ENCODE measurements at regions not wholly inside any gene's neighbourhood (a gene's known extent, or its start where the extent isn't known, plus 50 kb on each side); places are given as distances from the start of the nearest gene placed in this dataset.
"Not testable (repeated sequence)": the region's sequence is repeated elsewhere in the genome, so short reads cannot be mapped to it uniquely, and the experiment has no call there.

DNA sequence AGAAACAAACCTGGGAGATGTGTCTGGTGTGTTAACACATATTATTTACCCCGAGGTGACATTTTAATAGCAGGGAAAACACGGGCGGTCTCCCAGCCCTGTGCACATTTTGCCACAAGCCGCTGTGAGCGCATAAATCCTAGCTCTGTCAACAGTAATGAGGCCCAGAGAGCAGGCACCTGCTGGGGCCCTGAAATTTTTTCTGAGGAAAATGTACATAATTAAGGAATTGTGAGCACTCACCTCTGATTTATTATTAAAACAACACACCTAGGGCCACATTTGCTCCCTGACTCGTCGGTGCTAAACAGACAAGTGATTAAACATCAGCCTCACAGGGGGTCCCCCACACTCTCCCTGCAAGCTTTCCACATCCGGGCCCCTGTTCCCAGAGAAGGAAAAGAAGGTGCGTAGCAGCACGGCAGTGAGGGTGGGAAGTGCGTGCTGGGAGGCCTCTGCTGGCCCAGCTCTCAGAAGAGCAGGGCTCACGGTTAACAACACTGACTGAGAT, 616.3 kb downstream of the UQCRFS1 start:
- TF ChIP-seq POLR2A (IDR thresholded peaks at IDR 0.05) = no peak
- no peak for TF ChIP-seq CTCF (IDR thresholded peaks at IDR 0.05)
- no peak for DNase-seq
- intact Hi-C loops (cut with DNase I) = no loop called here
- Histone ChIP-seq H3K4me1 (no peaks in the 10 kb centered on the region), H3K9me3 (no peaks in the 10 kb centered on the region), H3K27me3 (no peaks in the 10 kb centered on the region), H3K27ac (no peak overlapping the region), H3K4me3 (no peak overlapping the region), H3K36me3 (no peaks in the 10 kb centered on the region)
- 62% methylated on average over 5 of the region's 12 CpGs for WGBS (ENCODE audit: insufficient coverage, low coverage, low lambda C conversion rate, missing lambda C conversion rate)
- ATAC-seq = no peak

DNA sequence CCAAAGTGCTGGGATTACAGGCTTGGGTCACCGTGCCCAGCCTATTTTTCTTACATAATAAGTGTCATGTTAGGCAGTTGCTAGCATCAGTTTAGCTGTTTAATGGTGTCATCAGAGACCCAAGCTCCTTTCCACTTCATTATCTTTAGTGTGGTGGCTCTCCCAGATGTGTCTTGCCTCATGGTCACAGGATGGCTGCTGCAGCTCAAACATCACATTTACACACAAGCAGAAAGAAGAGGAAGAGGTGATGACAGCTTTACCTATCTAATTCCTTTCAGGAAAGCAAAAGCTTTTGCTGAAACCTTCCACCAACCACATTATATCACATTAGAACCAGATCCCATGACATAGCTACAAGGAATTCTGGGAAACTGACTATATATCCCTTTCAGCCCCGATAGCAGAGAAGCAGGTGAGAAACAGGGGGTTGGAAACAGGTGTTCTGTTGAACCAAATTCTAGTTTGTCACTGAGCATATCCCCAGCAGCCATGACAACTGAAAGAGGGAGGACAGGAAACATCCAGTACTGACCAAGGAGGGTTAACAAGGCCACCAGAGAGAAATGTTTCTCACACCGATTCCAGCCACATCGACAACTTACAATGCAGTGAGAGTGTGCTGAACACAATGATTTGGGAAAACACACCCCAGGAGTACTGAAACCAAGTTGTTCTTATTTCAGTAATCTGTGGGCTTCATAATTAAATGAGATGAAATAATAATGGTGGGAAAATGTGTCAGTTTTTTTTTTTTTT, 617.0 kb downstream of the UQCRFS1 start:
- intact Hi-C loops (cut with DNase I) = no loop called here
- TF ChIP-seq CTCF (IDR thresholded peaks at IDR 0.05) (no peak), POLR2A (IDR thresholded peaks at IDR 0.05) (no peak)
- Histone ChIP-seq H3K27me3 (no peaks in the 10 kb centered on the region), H3K9me3 (no peaks in the 10 kb centered on the region), H3K4me1 (no peaks in the 10 kb centered on the region), H3K4me3 (no peak overlapping the region), H3K36me3 (no peaks in the 10 kb centered on the region), H3K27ac (no peak overlapping the region)
- DNase-seq = no peak
- no peak for ATAC-seq
- 75% methylated on average over 3 of the region's 4 CpGs for WGBS (ENCODE audit: insufficient coverage, low coverage, low lambda C conversion rate, missing lambda C conversion rate)

DNA sequence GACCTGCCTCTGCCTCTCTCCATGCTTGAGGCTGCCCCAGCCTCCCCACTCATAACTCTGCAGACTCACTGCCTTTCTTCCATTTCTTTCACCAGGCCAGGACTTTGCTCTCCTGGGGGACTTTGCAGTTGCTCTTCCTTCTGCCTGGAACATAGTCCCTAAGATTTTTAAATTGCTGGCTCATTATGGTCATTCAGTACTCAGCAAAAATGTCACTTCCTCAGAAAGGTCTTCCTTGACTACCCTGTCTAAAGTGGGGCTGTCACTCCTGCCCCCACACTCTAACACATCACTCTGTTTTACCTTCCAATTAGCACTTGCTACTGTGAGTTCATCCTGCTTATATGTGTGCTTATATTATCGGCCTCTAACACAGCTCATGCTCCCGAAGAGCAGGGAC, 618.2 kb downstream of the UQCRFS1 start:
- intact Hi-C loops (cut with DNase I) = no loop called here
- DNase-seq = no peak
- Histone ChIP-seq H3K4me3 (no peak overlapping the region), H3K27ac (no peak overlapping the region), H3K9me3 (no peaks in the 10 kb centered on the region), H3K27me3 (no peaks in the 10 kb centered on the region), H3K36me3 (no peaks in the 10 kb centered on the region), H3K4me1 (no peaks in the 10 kb centered on the region)
- no peak for TF ChIP-seq POLR2A (IDR thresholded peaks at IDR 0.05)
- no peak for TF ChIP-seq CTCF (IDR thresholded peaks at IDR 0.05)
- no peak for ATAC-seq
- WGBS (ENCODE audit: insufficient coverage, low coverage, low lambda C conversion rate, missing lambda C conversion rate) = 74% methylated on average over 2 of the region's 2 CpGs

DNA sequence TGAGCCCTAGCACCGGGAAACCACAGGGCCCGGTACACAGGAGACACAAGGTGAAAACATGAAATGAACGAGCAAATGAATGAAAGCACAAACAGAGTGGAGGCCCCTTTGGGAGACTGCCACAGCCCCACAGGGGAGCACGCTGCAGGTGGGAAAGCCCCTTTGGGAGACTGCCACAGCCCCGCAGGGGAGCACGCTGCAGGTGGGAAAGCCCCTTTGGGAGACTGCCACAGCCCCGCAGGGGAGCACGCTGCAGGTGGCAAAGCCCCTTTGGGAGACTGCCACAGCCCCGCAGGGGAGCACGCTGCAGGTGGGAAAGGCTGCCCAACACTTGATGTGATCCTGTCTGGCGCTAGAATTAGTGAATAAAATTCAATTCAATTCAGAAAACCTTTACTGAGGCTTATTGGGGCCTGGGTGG, 623.0 kb downstream of the UQCRFS1 start:
- intact Hi-C loops (cut with DNase I); H3K4me3 ChIP-seq; H3K27ac ChIP-seq; H3K9me3 ChIP-seq; H3K4me1 ChIP-seq; ATAC-seq; H3K27me3 ChIP-seq; DNase-seq; H3K36me3 ChIP-seq: not testable (repeated sequence)
- WGBS (ENCODE audit: insufficient coverage, low coverage, low lambda C conversion rate, missing lambda C conversion rate) = 57% methylated on average over 5 of the region's 11 CpGs

DNA sequence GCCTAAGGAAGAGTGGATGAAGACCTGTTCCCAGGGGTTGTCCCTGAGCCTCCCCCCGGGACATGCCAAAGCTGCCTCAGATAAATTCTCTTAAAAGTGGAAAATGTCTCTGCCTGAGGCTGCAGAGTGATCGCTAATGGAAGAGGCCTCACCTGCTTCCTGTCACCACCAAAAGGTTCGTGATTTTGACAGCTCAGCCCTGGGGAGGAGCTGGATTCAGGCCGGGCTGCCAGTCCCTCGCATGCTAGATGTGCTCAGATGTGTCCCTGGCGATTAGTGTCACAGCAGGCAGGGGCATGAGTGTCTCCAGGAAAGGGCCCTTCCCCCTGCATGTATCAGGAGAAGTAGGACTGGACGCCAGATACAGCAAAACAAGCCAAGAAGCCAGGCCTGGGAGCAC, 626.5 kb downstream of the UQCRFS1 start:
- ATAC-seq = no peak
- no peaks in the 10 kb centered on the region for H3K4me1 ChIP-seq
- no peaks in the 10 kb centered on the region for H3K27me3 ChIP-seq
- WGBS (ENCODE audit: insufficient coverage, low coverage, low lambda C conversion rate, missing lambda C conversion rate) = 100% methylated on average over 1 of the region's 7 CpGs
- no peaks in the 10 kb centered on the region for H3K36me3 ChIP-seq
- no peak for TF ChIP-seq CTCF (IDR thresholded peaks at IDR 0.05)
- TF ChIP-seq POLR2A (IDR thresholded peaks at IDR 0.05) = no peak
- H3K27ac ChIP-seq = no peak overlapping the region
- no peaks in the 10 kb centered on the region for H3K9me3 ChIP-seq
- no peak for DNase-seq
- intact Hi-C loops (cut with DNase I) = no loop called here
- no peak overlapping the region for H3K4me3 ChIP-seq
